ENCODE measurements at regions not wholly inside any gene's neighbourhood (a gene's known extent, or its start where the extent isn't known, plus 50 kb on each side); places are given as distances from the start of the nearest gene placed in this dataset.

DNA sequence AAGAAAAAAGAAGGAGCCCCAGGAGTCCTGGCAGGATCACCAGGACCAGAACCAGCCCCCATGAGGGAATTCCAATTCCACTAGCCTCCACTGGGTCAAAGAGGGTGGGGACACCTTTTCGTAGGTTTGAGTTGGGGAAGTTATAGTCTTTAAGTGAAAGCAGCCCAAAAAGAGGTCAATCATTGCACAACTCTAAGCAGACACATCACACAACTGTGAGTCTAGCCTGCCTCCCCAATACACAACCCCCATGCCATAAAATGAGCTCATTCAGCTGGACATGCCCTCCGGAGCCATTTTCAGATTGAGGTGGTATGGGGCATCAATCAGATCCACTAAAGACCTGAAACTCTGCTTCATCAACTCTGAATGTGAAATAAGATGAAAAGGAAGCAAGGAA, 179.9 kb downstream of the NPHP4 start:
- CTCF ChIA-PET: no interaction called here
- no peak for TF ChIP-seq L3MBTL2 (conservative IDR thresholded peaks at IDR 0.05)
- TF ChIP-seq HDGF (IDR thresholded peaks at IDR 0.05; ENCODE audit: borderline replicate concordance): no peak
- TF ChIP-seq SUZ12 (IDR thresholded peaks at IDR 0.05): no peak
- TF ChIP-seq FOXA1 (IDR thresholded peaks at IDR 0.05): no peak
- TF ChIP-seq, protein P1, sequence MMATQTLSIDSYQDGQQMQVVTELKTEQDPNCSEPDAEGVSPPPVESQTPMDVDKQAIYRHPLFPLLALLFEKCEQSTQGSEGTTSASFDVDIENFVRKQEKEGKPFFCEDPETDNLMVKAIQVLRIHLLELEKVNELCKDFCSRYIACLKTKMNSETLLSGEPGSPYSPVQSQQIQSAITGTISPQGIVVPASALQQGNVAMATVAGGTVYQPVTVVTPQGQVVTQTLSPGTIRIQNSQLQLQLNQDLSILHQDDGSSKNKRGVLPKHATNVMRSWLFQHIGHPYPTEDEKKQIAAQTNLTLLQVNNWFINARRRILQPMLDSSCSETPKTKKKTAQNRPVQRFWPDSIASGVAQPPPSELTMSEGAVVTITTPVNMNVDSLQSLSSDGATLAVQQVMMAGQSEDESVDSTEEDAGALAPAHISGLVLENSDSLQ (IDR thresholded peaks at IDR 0.05): no peak
- TF ChIP-seq FOXK2 (IDR thresholded peaks at IDR 0.05): no peak
- POLR2A ChIA-PET: no interaction called here
- DNase-seq (ENCODE audit: extremely low spot score): no peak

DNA sequence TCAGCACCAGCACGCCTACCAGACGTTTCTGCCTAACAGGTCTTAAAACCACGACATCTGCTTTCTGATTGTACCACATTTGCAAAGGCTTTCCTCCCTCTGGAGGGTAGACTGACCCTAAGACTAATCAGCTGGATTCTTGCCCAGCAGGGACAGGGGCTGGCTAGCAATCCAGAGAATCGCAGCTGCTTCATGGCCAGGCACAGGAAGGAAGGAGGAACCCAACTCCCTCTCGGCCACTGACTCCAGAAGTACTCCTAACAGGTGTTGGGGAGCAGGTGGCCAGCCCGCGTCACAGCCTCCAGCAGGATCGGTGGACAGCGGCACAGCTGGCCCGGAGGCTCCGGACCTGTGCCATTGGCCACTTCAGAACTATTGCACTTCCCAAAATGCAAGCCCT, 180.8 kb downstream of the NPHP4 start:
- ChIA-PET CTCF (no interaction called here), POLR2A (no interaction called here)
- TF ChIP-seq, protein P1 (IDR thresholded peaks at IDR 0.05): no peak
- no peak for TF ChIP-seq BHLHE40 (IDR thresholded peaks at IDR 0.05; ENCODE audit: borderline replicate concordance)
- no peak for TF ChIP-seq FOXM1 (IDR thresholded peaks at IDR 0.05; ENCODE audit: borderline replicate concordance)
- TF ChIP-seq FOXA1 (IDR thresholded peaks at IDR 0.05): no peak
- DNase-seq (ENCODE audit: extremely low spot score): no peak

DNA sequence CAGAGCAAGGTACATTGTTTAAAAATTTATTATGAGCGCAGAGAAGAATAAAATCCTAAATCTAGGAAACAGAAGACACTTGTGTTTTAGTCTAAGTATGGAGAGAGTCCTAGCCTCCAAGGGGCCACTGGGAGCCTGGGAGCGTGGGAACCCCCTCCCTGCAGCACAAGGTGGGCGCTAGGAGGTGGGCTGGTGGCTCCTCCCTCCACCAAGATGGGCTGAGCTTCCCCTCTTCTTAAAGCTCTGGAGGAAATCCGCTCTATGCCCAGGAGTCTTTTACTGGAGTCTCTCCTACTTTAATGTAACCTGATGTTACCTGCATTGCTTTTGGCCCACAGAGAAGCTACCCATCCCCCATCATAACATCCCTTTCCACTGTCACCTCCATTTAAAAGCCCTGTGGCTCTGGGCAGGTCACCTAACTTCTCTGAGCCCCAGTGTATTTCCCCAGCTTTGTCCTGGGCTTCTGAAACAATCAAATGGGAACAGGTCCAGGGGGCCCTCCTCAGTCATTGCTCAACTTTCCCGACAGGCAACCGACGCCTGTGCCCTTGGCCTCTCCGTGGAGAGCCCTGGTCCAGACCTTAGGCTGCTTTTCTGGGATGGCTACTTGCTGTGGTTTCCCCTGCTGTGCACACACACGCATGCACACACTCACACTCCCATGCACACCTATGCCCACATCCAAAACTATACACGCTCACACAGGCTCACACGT, 181.5 kb downstream of the NPHP4 start:
- DNase-seq (ENCODE audit: extremely low spot score): no peak
- POLR2A ChIA-PET: no interaction called here
- CTCF ChIA-PET: no interaction called here
- no peak for TF ChIP-seq ZNF384 (IDR thresholded peaks at IDR 0.05)
- no peak for TF ChIP-seq SP1 (IDR thresholded peaks at IDR 0.05)
- no peak for TF ChIP-seq ELF4 (IDR thresholded peaks at IDR 0.05)
- TF ChIP-seq NFRKB (IDR thresholded peaks at IDR 0.05): no peak
- no peak for TF ChIP-seq CTBP1 (IDR thresholded peaks at IDR 0.05; ENCODE audit: borderline replicate concordance)
- TF ChIP-seq, protein P1 (IDR thresholded peaks at IDR 0.05): no peak
- TF ChIP-seq FOXK2 (IDR thresholded peaks at IDR 0.05): no peak
- TF ChIP-seq FOXM1 (IDR thresholded peaks at IDR 0.05; ENCODE audit: borderline replicate concordance): no peak
- TF ChIP-seq FOXA1 (IDR thresholded peaks at IDR 0.05): no peak
- no peak for TF ChIP-seq HDGF (IDR thresholded peaks at IDR 0.05; ENCODE audit: borderline replicate concordance)
- TF ChIP-seq BHLHE40 (IDR thresholded peaks at IDR 0.05; ENCODE audit: borderline replicate concordance): no peak
- no peak for TF ChIP-seq TARDBP (IDR thresholded peaks at IDR 0.05)

DNA sequence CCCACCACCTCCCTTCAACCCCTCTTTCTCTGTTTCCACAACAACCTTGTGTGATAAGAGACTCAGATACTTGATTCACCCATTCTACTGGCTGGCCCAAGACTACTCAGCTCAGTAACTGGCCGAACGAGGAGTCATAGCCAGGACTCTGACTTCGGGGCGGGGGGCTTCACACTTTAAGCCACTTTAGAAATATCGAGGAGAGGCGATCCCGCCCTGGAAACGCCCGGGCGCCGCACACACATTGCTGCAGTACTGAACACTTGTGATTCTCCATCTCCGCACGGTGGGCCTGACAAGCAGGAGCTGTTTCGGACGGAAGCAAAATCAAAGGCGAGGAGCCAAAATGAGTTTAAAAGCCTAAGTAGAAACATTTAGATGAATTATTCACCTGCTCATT, 182.1 kb downstream of the NPHP4 start:
- TF ChIP-seq LEF1 (IDR thresholded peaks at IDR 0.05; ENCODE audit: borderline replicate concordance): no peak
- TF ChIP-seq NFRKB (IDR thresholded peaks at IDR 0.05): no peak
- no peak for TF ChIP-seq ELF4 (IDR thresholded peaks at IDR 0.05)
- TF ChIP-seq BHLHE40 (IDR thresholded peaks at IDR 0.05; ENCODE audit: borderline replicate concordance): no peak
- no peak for TF ChIP-seq FOXA1 (IDR thresholded peaks at IDR 0.05)
- TF ChIP-seq L3MBTL2 (conservative IDR thresholded peaks at IDR 0.05): no peak
- TF ChIP-seq FOXK2 (IDR thresholded peaks at IDR 0.05): no peak
- no peak for DNase-seq (ENCODE audit: extremely low spot score)
- CTCF ChIA-PET: no interaction called here
- POLR2A ChIA-PET: no interaction called here

DNA sequence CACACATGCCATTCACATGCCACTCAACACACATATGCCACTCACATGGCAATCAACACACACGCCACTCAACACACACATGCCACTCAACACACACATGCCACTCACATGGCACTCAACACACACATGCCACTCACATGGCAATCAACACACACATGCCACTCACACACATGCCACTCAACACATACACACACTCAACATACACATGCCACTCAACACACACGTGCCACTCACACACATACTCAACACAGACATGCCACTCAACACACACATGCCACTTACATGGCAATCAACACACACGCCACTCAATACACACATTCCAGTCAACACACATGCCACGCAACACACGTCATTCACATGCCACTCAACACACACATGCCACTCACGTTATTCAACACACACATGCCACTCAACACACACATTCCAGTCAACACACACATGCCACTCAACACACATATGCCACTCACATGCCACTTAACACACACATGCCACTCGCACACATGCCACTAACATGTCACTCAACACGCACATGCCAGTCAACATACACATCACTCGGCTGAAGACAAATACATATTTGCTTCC, 182.9 kb downstream of the NPHP4 start:
- TF ChIP-seq ELF4 (IDR thresholded peaks at IDR 0.05): no peak
- TF ChIP-seq, protein P1 (IDR thresholded peaks at IDR 0.05): peak; percentile 67
- TF ChIP-seq BHLHE40 (IDR thresholded peaks at IDR 0.05; ENCODE audit: borderline replicate concordance): no peak
- TF ChIP-seq FOXM1 (IDR thresholded peaks at IDR 0.05; ENCODE audit: borderline replicate concordance): no peak
- no peak for TF ChIP-seq LEF1 (IDR thresholded peaks at IDR 0.05; ENCODE audit: borderline replicate concordance)
- TF ChIP-seq HDGF (IDR thresholded peaks at IDR 0.05; ENCODE audit: borderline replicate concordance): no peak
- ChIA-PET POLR2A (no interaction called here), CTCF (no interaction called here)
- no peak for DNase-seq (ENCODE audit: extremely low spot score)

DNA sequence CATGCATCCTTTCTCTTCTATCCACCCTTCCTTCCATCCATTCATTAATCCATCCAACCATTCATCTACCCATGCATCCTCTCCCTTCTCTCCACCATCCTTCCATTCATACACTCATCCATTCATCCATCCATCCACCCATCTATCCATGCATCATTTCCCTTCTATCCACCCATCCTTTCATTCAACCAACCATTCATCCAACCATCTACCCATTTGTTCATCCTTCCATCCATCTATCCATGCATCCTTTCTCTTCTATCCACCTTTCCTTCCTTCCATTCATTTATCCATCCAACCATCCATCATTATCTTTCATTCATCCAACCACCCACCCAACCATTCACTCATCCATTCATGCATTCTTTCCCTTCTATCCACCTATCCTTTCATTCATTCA, 188.4 kb downstream of the NPHP4 start:
- TF ChIP-seq CTBP1 (IDR thresholded peaks at IDR 0.05; ENCODE audit: borderline replicate concordance) (no peak), HDGF (IDR thresholded peaks at IDR 0.05; ENCODE audit: borderline replicate concordance) (no peak), SUZ12 (IDR thresholded peaks at IDR 0.05) (no peak), ZNF384 (IDR thresholded peaks at IDR 0.05) (no peak), ELF4 (IDR thresholded peaks at IDR 0.05) (no peak), TARDBP (IDR thresholded peaks at IDR 0.05) (no peak), LEF1 (IDR thresholded peaks at IDR 0.05; ENCODE audit: borderline replicate concordance) (no peak), FOXK2 (IDR thresholded peaks at IDR 0.05) (no peak), NFRKB (IDR thresholded peaks at IDR 0.05) (no peak), FOXA1 (IDR thresholded peaks at IDR 0.05) (no peak), SP1 (IDR thresholded peaks at IDR 0.05) (no peak), L3MBTL2 (conservative IDR thresholded peaks at IDR 0.05) (no peak), BHLHE40 (IDR thresholded peaks at IDR 0.05; ENCODE audit: borderline replicate concordance) (no peak), ARNT (IDR thresholded peaks at IDR 0.05) (no peak), FOXM1 (IDR thresholded peaks at IDR 0.05; ENCODE audit: borderline replicate concordance) (no peak)
- TF ChIP-seq, protein P1 (IDR thresholded peaks at IDR 0.05): no peak
- CTCF ChIA-PET: no interaction called here
- DNase-seq (ENCODE audit: extremely low spot score): no peak
- POLR2A ChIA-PET: no interaction called here

Measured in HEK293T (cell line).